ENCODE measurements at regions not wholly inside any gene's neighbourhood (a gene's known extent, or its start where the extent isn't known, plus 50 kb on each side); places are given as distances from the start of the nearest gene placed in this dataset.

- Histone ChIP-seq H3K9me3 (no peaks in the 10 kb centered on the region), H3K36me3 (no peaks in the 10 kb centered on the region), H3K4me1 (no peaks in the 10 kb centered on the region), H3K4me3 (no peak overlapping the region), H3K27me3 (peaks cover 0 to 52% (median 0%) of the 10 kb centered on the region in 4 donors), H3K27ac (no peak overlapping the region)
- intact Hi-C loops (cut with DNase I) = no loop called here
- WGBS, 2 donors = 79 to 85% methylated on average over 3 of the region's 3 CpGs
- no peak for DNase-seq
- TF ChIP-seq POLR2A (IDR thresholded peaks at IDR 0.05) = no peak
- TF ChIP-seq, protein P1, sequence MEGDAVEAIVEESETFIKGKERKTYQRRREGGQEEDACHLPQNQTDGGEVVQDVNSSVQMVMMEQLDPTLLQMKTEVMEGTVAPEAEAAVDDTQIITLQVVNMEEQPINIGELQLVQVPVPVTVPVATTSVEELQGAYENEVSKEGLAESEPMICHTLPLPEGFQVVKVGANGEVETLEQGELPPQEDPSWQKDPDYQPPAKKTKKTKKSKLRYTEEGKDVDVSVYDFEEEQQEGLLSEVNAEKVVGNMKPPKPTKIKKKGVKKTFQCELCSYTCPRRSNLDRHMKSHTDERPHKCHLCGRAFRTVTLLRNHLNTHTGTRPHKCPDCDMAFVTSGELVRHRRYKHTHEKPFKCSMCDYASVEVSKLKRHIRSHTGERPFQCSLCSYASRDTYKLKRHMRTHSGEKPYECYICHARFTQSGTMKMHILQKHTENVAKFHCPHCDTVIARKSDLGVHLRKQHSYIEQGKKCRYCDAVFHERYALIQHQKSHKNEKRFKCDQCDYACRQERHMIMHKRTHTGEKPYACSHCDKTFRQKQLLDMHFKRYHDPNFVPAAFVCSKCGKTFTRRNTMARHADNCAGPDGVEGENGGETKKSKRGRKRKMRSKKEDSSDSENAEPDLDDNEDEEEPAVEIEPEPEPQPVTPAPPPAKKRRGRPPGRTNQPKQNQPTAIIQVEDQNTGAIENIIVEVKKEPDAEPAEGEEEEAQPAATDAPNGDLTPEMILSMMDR (IDR thresholded peaks at IDR 0.05) = no peak
Measured at GRCh38 chr1:36603461-36603860, 120.7 kb upstream of the CSF3R start.

- TF ChIP-seq POLR2A (IDR thresholded peaks at IDR 0.05) = no peak
- TF ChIP-seq, protein P1 (IDR thresholded peaks at IDR 0.05) = no peak
- 20 to 40% methylated on average over 2 of the region's 4 CpGs for WGBS, 2 donors
- Histone ChIP-seq H3K27ac (no peak overlapping the region), H3K4me1 (no peaks in the 10 kb centered on the region), H3K36me3 (no peaks in the 10 kb centered on the region), H3K27me3 (peaks cover 0 to 64% (median 0%) of the 10 kb centered on the region in 4 donors), H3K4me3 (no peak overlapping the region), H3K9me3 (no peaks in the 10 kb centered on the region)
- intact Hi-C loops (cut with DNase I) = no loop called here
- no peak for DNase-seq
Measured at GRCh38 chr1:36602184-36602583, 119.5 kb upstream of the CSF3R start.

GRCh38 chr1:36599828-36600227, 117.1 kb upstream of the CSF3R start:
- H3K9me3 ChIP-seq = no peaks in the 10 kb centered on the region
- no peaks in the 10 kb centered on the region for H3K4me1 ChIP-seq
- intact Hi-C loops (cut with DNase I) = no loop called here
- peaks cover 0 to 79% (median 0%) of the 10 kb centered on the region in 4 donors for H3K27me3 ChIP-seq
- TF ChIP-seq POLR2A (IDR thresholded peaks at IDR 0.05) = no peak
- TF ChIP-seq, protein P1 (IDR thresholded peaks at IDR 0.05) = no peak
- DNase-seq = no peak
- H3K4me3 ChIP-seq = no peak overlapping the region
- no peaks in the 10 kb centered on the region for H3K36me3 ChIP-seq
- H3K27ac ChIP-seq = no peak overlapping the region
- WGBS, 2 donors = 81 to 100% methylated on average over 1 of the region's 1 CpG

- 64 to 72% methylated on average over 4 to 5 of the region's 5 CpGs for WGBS, 2 donors
- Histone ChIP-seq H3K36me3 (no peaks in the 10 kb centered on the region), H3K27me3 (peaks cover 0 to 89% (median 0%) of the 10 kb centered on the region in 4 donors), H3K4me1 (no peaks in the 10 kb centered on the region), H3K9me3 (no peaks in the 10 kb centered on the region), H3K4me3 (no peak overlapping the region), H3K27ac (no peak overlapping the region)
- intact Hi-C loops (cut with DNase I) = no loop called here
- TF ChIP-seq, protein P1 (IDR thresholded peaks at IDR 0.05) = no peak
- no peak for TF ChIP-seq POLR2A (IDR thresholded peaks at IDR 0.05)
- no peak for DNase-seq
Measured at GRCh38 chr1:36597514-36597913, 114.8 kb upstream of the CSF3R start.

GRCh38 chr1:36595921-36596320, 113.2 kb upstream of the CSF3R start:
- no peak for DNase-seq
- Histone ChIP-seq H3K27me3 (peaks cover 0 to 92% (median 0%) of the 10 kb centered on the region in 4 donors), H3K36me3 (no peaks in the 10 kb centered on the region), H3K4me3 (no peak overlapping the region), H3K9me3 (no peaks in the 10 kb centered on the region), H3K4me1 (no peaks in the 10 kb centered on the region), H3K27ac (no peak overlapping the region)
- TF ChIP-seq, protein P1 (IDR thresholded peaks at IDR 0.05) = no peak
- WGBS, 2 donors = 80 to 83% methylated on average over 2 to 11 of the region's 11 CpGs
- intact Hi-C loops (cut with DNase I) = no loop called here

Measured in esophagus squamous epithelium (tissue), 5 donors.